ENCODE measurements at regions not wholly inside any gene's neighbourhood (a gene's known extent, or its start where the extent isn't known, plus 50 kb on each side); places are given as distances from the start of the nearest gene placed in this dataset.

- Histone ChIP-seq H3K9me3 (ENCODE audit: severe bottlenecking) (no peaks in the 10 kb centered on the region), H3K36me3 (ENCODE audit: low read depth) (no peaks in the 10 kb centered on the region), H3K4me3 (ENCODE audit: severe bottlenecking) (no peak overlapping the region), H3K27me3 (ENCODE audit: insufficient read depth, poor library complexity, severe bottlenecking) (no peaks in the 10 kb centered on the region), H3K4me1 (ENCODE audit: insufficient read depth, poor library complexity, severe bottlenecking) (no peaks in the 10 kb centered on the region), H3K27ac (ENCODE audit: poor library complexity, severe bottlenecking) (no peak overlapping the region)
- ATAC-seq (ENCODE audit: low read depth) (no peak), DNase-seq (ENCODE audit: low spot score) (no peak)
- TF ChIP-seq CTCF (IDR thresholded peaks at IDR 0.05; ENCODE audit: poor library complexity, severe bottlenecking) = no peak
Measured at GRCh38 chr4:17109126-17109525, 210.7 kb upstream of the LDB2 start.

- no peak overlapping the region for H3K27ac ChIP-seq (ENCODE audit: poor library complexity, severe bottlenecking)
- H3K4me1 ChIP-seq (ENCODE audit: insufficient read depth, poor library complexity, severe bottlenecking) = no peaks in the 10 kb centered on the region
- no peaks in the 10 kb centered on the region for H3K9me3 ChIP-seq (ENCODE audit: severe bottlenecking)
- DNase-seq (ENCODE audit: low spot score) (no peak), ATAC-seq (ENCODE audit: low read depth) (no peak)
- H3K4me3 ChIP-seq (ENCODE audit: severe bottlenecking) = no peak overlapping the region
- TF ChIP-seq CTCF (IDR thresholded peaks at IDR 0.05; ENCODE audit: poor library complexity, severe bottlenecking) = no peak
- H3K27me3 ChIP-seq (ENCODE audit: insufficient read depth, poor library complexity, severe bottlenecking) = peaks cover 3% of the 10 kb centered on the region
- no peaks in the 10 kb centered on the region for H3K36me3 ChIP-seq (ENCODE audit: low read depth)
Measured at GRCh38 chr4:17103231-17103630, 204.8 kb upstream of the LDB2 start.

- Histone ChIP-seq H3K4me3 (ENCODE audit: severe bottlenecking) (no peak overlapping the region), H3K9me3 (ENCODE audit: severe bottlenecking) (no peaks in the 10 kb centered on the region), H3K4me1 (ENCODE audit: insufficient read depth, poor library complexity, severe bottlenecking) (no peaks in the 10 kb centered on the region), H3K27me3 (ENCODE audit: insufficient read depth, poor library complexity, severe bottlenecking) (peaks cover 3% of the 10 kb centered on the region), H3K36me3 (ENCODE audit: low read depth) (no peaks in the 10 kb centered on the region), H3K27ac (ENCODE audit: poor library complexity, severe bottlenecking) (no peak overlapping the region)
- ATAC-seq (ENCODE audit: low read depth) (no peak), DNase-seq (ENCODE audit: low spot score) (no peak)
- TF ChIP-seq CTCF (IDR thresholded peaks at IDR 0.05; ENCODE audit: poor library complexity, severe bottlenecking) = no peak
Measured at GRCh38 chr4:17098996-17099395, 200.6 kb upstream of the LDB2 start.

GRCh38 chr4:17098401-17098800, 200.0 kb upstream of the LDB2 start:
- H3K27ac ChIP-seq (ENCODE audit: poor library complexity, severe bottlenecking) = no peak overlapping the region
- H3K27me3 ChIP-seq (ENCODE audit: insufficient read depth, poor library complexity, severe bottlenecking) = peaks cover 3% of the 10 kb centered on the region
- ATAC-seq (ENCODE audit: low read depth) = no peak

GRCh38 chr4:17097362-17097761, 198.9 kb upstream of the LDB2 start:
- Histone ChIP-seq H3K27ac (ENCODE audit: poor library complexity, severe bottlenecking) (no peak overlapping the region), H3K36me3 (ENCODE audit: low read depth) (no peaks in the 10 kb centered on the region), H3K4me1 (ENCODE audit: insufficient read depth, poor library complexity, severe bottlenecking) (no peaks in the 10 kb centered on the region), H3K27me3 (ENCODE audit: insufficient read depth, poor library complexity, severe bottlenecking) (peaks cover 3% of the 10 kb centered on the region), H3K9me3 (ENCODE audit: severe bottlenecking) (no peaks in the 10 kb centered on the region), H3K4me3 (ENCODE audit: severe bottlenecking) (no peak overlapping the region)
- DNase-seq (ENCODE audit: low spot score) = no peak
- ATAC-seq (ENCODE audit: low read depth) = no peak
- TF ChIP-seq CTCF (IDR thresholded peaks at IDR 0.05; ENCODE audit: poor library complexity, severe bottlenecking) = no peak

More at GRCh38 chr4:17098401-17098800, 200.0 kb upstream of the LDB2 start:
- Histone ChIP-seq H3K4me1 (ENCODE audit: insufficient read depth, poor library complexity, severe bottlenecking) (no peaks in the 10 kb centered on the region), H3K4me3 (ENCODE audit: severe bottlenecking) (no peak overlapping the region), H3K9me3 (ENCODE audit: severe bottlenecking) (no peaks in the 10 kb centered on the region), H3K36me3 (ENCODE audit: low read depth) (no peaks in the 10 kb centered on the region)
- no peak for DNase-seq (ENCODE audit: low spot score)
- TF ChIP-seq CTCF (IDR thresholded peaks at IDR 0.05; ENCODE audit: poor library complexity, severe bottlenecking) = no peak

Data from RWPE2 (cell line).